GM21825 (cell line): ENCODE measurements at regions not wholly inside any gene's neighbourhood (a gene's known extent, or its start where the extent isn't known, plus 50 kb on each side); places are given as distances from the start of the nearest gene placed in this dataset.
"Not testable (repeated sequence)": the region's sequence is repeated elsewhere in the genome, so short reads cannot be mapped to it uniquely, and the experiment has no call there.

Experiments used
- ATAC-seq: cut with Tn5 transposase; IDR thresholded peaks from one replicate; pipeline ENCODE4 v1.9.1; 2021; ENCODE audit warnings: mild to moderate bottlenecking, moderate library complexity; ENCODE audit not compliant: unreplicated experiment

DNA sequence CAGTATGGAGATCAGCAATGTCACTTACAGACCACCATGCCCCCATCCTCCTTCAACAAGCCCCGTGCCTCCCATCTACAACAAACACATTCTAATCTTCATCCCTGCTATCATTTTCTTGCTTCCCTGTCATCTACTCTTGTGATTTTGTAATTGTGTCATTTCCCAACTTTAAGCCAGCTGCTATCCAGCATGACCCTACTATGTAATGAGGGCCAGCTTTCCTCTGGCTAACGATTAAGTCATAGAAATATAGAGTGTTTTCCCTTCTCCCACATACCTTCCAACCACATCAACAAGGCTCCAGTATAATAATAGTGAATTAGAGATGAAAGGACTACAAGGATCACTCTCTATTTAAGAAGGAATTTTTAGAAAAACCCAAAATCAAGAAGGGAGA, 607.0 kb downstream of the TENT5A start:
- no peak for ATAC-seq

- no peak for ATAC-seq
Observed at GRCh38 chr6:81144346-81144745, 608.1 kb downstream of the TENT5A start.

- no peak for ATAC-seq
Observed at GRCh38 chr6:81138236-81138635, 614.2 kb downstream of the TENT5A start.

DNA sequence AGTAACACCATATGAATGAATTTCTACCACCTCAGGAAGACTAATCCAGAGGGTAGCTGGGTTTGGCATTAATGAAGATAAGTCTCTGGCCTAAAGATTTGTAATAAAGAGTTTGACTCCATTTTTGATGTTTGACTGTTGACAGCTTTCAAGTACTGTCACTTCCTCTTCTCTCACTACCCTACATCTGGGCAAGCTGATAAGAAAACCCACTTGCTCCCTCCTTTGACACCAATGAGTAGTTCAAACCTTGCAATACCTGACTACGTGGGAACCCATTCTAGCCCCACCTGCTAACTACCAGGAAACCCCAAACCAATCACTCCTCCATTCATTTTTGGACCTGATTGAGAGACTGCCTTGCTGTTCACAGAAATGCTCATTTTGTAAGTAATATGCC, 621.5 kb downstream of the TENT5A start:
- no peak for ATAC-seq

DNA sequence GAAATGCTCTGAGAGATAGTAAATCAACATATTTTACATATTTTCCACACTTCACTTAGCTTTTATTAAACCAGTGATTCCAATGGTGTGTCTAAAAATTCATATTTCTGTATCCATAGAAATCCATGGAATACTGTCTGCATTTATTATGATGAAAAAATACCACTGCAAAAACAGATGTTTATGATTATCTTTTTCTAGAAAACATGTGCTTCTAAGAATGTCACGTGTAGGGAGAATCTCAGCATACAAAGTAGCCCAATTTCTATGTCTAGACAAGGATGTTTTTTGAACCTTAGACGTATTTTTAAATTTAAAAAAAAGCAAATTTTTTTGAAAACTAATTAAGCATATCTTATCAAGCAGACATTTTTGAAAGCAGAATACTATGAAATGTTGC, 622.4 kb downstream of the TENT5A start:
- ATAC-seq, result no peak

GRCh38 chr6:81128671-81129070, 623.8 kb downstream of the TENT5A start:
- no peak for ATAC-seq

- no peak for ATAC-seq
Observed at GRCh38 chr6:81126150-81126549, 626.3 kb downstream of the TENT5A start.

- no peak for ATAC-seq
Observed at GRCh38 chr6:81120280-81120679, 632.2 kb downstream of the TENT5A start.

- no peak for ATAC-seq
Observed at GRCh38 chr6:81105998-81106397, 646.5 kb downstream of the TENT5A start.

DNA sequence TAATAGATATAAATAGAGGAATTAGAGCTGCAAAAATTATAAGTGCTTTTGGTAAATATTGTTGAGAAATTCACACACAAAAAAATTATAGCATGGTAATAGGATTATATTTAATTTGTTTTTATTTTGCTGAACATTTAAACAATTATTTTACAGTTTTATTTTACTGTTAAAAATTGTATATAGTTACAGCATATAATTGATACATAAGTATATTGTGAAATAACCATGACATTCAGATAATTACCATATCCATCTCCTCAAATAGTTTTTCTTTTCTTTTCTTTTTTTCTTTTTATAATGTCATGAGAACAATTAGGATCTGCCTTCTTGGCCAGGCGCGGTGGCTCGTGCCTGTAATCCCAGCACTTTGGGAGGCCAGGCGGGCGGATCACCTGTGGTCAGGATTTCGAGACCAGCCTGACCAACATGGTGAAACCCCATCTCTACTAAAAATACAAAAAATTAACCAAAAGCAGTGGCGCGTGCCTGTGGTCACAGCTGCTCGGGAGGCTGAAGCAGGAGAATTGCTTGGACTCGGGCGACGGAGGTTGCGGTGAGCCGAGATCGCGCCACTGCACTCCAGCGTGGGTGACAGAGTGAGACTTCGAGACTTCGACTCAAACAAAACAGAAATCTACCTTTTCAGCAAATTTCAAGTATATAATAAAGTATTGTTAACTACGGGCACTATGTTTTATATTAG, 654.2 kb downstream of the TENT5A start:
- no peak for ATAC-seq

DNA sequence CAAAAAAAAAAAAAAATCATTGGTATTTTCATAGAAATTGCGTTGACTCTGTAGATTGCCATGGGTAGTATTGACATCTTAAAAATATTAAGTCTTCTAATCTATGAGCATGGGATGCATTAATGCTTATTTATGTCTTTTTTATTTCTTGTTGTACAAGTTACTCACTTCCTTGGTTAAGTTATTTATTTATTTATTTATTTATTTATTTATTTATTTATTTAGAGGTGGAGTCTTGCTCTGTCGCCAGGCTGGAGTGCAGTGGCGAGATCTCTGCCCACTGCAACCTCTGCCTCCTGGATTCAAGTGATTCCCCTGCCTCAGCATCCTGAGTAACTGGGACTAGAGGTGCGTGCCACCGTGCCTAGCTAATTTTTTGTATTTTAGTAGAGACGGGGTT, 656.0 kb downstream of the TENT5A start:
- not testable (repeated sequence) for ATAC-seq

- ATAC-seq, result no peak
Observed at GRCh38 chr6:81093051-81093450, 659.4 kb downstream of the TENT5A start.

- ATAC-seq, result no peak
Observed at GRCh38 chr6:81088145-81088544, 664.3 kb downstream of the TENT5A start.

GRCh38 chr6:81086991-81087390, 665.5 kb downstream of the TENT5A start:
- no peak for ATAC-seq

DNA sequence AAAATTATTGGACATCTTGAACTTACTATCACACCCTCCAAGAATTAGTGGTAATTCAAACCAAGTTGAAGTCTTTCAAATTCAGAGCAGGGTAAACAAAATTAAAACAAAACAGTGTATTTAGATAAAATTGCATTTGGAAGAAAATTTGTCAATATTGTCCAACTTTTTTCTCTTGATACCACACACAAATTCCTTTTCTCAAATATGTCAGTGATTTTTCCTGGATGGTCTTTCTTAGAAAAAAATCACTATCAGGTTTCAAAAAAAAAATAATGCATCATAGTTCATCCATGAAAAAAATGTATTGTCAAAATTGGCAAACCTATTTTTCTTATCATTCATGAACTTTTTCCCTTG, 667.1 kb downstream of the TENT5A start:
- ATAC-seq, result no peak

- no peak for ATAC-seq
Observed at GRCh38 chr6:81084776-81085430, 667.6 kb downstream of the TENT5A start.

GRCh38 chr6:81075974-81076373, 676.5 kb downstream of the TENT5A start:
- ATAC-seq, result no peak

GRCh38 chr6:81073318-81073717, 679.2 kb downstream of the TENT5A start:
- ATAC-seq, result no peak

GRCh38 chr6:81071121-81071520, 681.4 kb downstream of the TENT5A start:
- ATAC-seq, result no peak

- no peak for ATAC-seq
Observed at GRCh38 chr6:81067057-81067456, 685.4 kb downstream of the TENT5A start.

GRCh38 chr6:81063891-81064290, 688.6 kb downstream of the TENT5A start:
- ATAC-seq, result no peak

- no peak for ATAC-seq
Observed at GRCh38 chr6:81054036-81054435, 698.4 kb downstream of the TENT5A start.

- no peak for ATAC-seq
Observed at GRCh38 chr6:81051952-81052351, 700.5 kb downstream of the TENT5A start.
